ENCODE measurements at regions not wholly inside any gene's neighbourhood (a gene's known extent, or its start where the extent isn't known, plus 50 kb on each side); places are given as distances from the start of the nearest gene placed in this dataset.

GRCh38 chr1:80594013-80594412, 1206.7 kb upstream of the ADGRL2 start:
- Mint-ChIP-seq H3K4me3 (ENCODE audit: unreplicated experiment) (peak overlapping the region; percentile 51), H3K9me3 (ENCODE audit: unreplicated experiment) (peaks cover 9% of the 10 kb centered on the region), H3K27me3 (ENCODE audit: insufficient read depth, unreplicated experiment) (no peaks in the 10 kb centered on the region), H3K4me1 (ENCODE audit: low read depth, unreplicated experiment) (peaks cover 7% of the 10 kb centered on the region), H3K27ac (ENCODE audit: unreplicated experiment) (peak overlapping the region; percentile 81), H3K36me3 (ENCODE audit: insufficient read depth, unreplicated experiment) (no peaks in the 10 kb centered on the region)
- POLR2A ChIA-PET: no interaction called here
- no peak for TF ChIP-seq CTCF (IDR thresholded peaks at IDR 0.05; ENCODE audit: insufficient read depth in 1 of 2, low read depth in 1 of 2, low read length in 1 of 2, severe bottlenecking in 1 of 2, unreplicated experiment in 1 of 2)
- BruUV-seq (replicated peaks): no TSS peak
- Histone ChIP-seq H3K4me3 (ENCODE audit: low read depth, low read length) (no peak overlapping the region), H3K36me3 (ENCODE audit: control insufficient read depth, insufficient read depth, low read length) (no peaks in the 10 kb centered on the region), H3K4me1 (no peaks in the 10 kb centered on the region), H3K27me3 (replicated peaks; ENCODE audit: control insufficient read depth, insufficient read depth, low read length) (no peaks in the 10 kb centered on the region), H3K9me3 (no peaks in the 10 kb centered on the region)
- CTCF ChIA-PET: no interaction called here
- peak; percentile 40 to 44 for DNase-seq
- intact Hi-C loops (cut with micrococcal nuclease; ENCODE audit: unreplicated experiment): no loop called here

GRCh38 chr1:80593197-80593596, 1207.5 kb upstream of the ADGRL2 start:
- intact Hi-C loops (cut with micrococcal nuclease; ENCODE audit: unreplicated experiment): no loop called here
- no peak overlapping the region for H3K4me3 ChIP-seq (ENCODE audit: low read depth, low read length)
- H3K9me3 ChIP-seq: no peaks in the 10 kb centered on the region
- Mint-ChIP-seq H3K4me1 (ENCODE audit: low read depth, unreplicated experiment) (peaks cover 7% of the 10 kb centered on the region), H3K9me3 (ENCODE audit: unreplicated experiment) (peaks cover 9% of the 10 kb centered on the region), H3K27me3 (ENCODE audit: insufficient read depth, unreplicated experiment) (no peaks in the 10 kb centered on the region), H3K27ac (ENCODE audit: unreplicated experiment) (no peak overlapping the region), H3K36me3 (ENCODE audit: insufficient read depth, unreplicated experiment) (no peaks in the 10 kb centered on the region), H3K4me3 (ENCODE audit: unreplicated experiment) (peak overlapping the region; percentile 51)
- H3K4me1 ChIP-seq: no peaks in the 10 kb centered on the region
- no peak for TF ChIP-seq CTCF (IDR thresholded peaks at IDR 0.05; ENCODE audit: insufficient read depth in 1 of 2, low read depth in 1 of 2, low read length in 1 of 2, severe bottlenecking in 1 of 2, unreplicated experiment in 1 of 2)
- CTCF ChIA-PET: no interaction called here
- no TSS peak for BruUV-seq (replicated peaks)
- DNase-seq: no peak
- POLR2A ChIA-PET: no interaction called here
- no peaks in the 10 kb centered on the region for H3K27me3 ChIP-seq (replicated peaks; ENCODE audit: control insufficient read depth, insufficient read depth, low read length)
- no peaks in the 10 kb centered on the region for H3K36me3 ChIP-seq (ENCODE audit: control insufficient read depth, insufficient read depth, low read length)

GRCh38 chr1:80582980-80583379, 1217.8 kb upstream of the ADGRL2 start:
- no peaks in the 10 kb centered on the region for H3K4me1 Mint-ChIP-seq (ENCODE audit: low read depth, unreplicated experiment)
- no peaks in the 10 kb centered on the region for H3K27me3 Mint-ChIP-seq (ENCODE audit: insufficient read depth, unreplicated experiment)
- intact Hi-C loops (cut with micrococcal nuclease; ENCODE audit: unreplicated experiment): no loop called here
- H3K36me3 Mint-ChIP-seq (ENCODE audit: insufficient read depth, unreplicated experiment): no peaks in the 10 kb centered on the region
- no peak overlapping the region for H3K4me3 Mint-ChIP-seq (ENCODE audit: unreplicated experiment)
- TF ChIP-seq CTCF (IDR thresholded peaks at IDR 0.05; ENCODE audit: insufficient read depth in 1 of 2, low read depth in 1 of 2, low read length in 1 of 2, severe bottlenecking in 1 of 2, unreplicated experiment in 1 of 2): no peak
- peaks cover 19% of the 10 kb centered on the region for H3K9me3 Mint-ChIP-seq (ENCODE audit: unreplicated experiment)
- H3K36me3 ChIP-seq (ENCODE audit: control insufficient read depth, insufficient read depth, low read length): no peaks in the 10 kb centered on the region
- no peak overlapping the region for H3K4me3 ChIP-seq (ENCODE audit: low read depth, low read length)
- H3K27me3 ChIP-seq (replicated peaks; ENCODE audit: control insufficient read depth, insufficient read depth, low read length): no peaks in the 10 kb centered on the region
- H3K9me3 ChIP-seq: no peaks in the 10 kb centered on the region
- POLR2A ChIA-PET: no interaction called here
- H3K27ac Mint-ChIP-seq (ENCODE audit: unreplicated experiment): no peak overlapping the region
- CTCF ChIA-PET: no interaction called here
- no TSS peak for BruUV-seq (replicated peaks)
- no peaks in the 10 kb centered on the region for H3K4me1 ChIP-seq
- no peak for DNase-seq

Data from Caco-2 (cell line).